ENCODE measurements at regions not wholly inside any gene's neighbourhood (a gene's known extent, or its start where the extent isn't known, plus 50 kb on each side); places are given as distances from the start of the nearest gene placed in this dataset.

DNA sequence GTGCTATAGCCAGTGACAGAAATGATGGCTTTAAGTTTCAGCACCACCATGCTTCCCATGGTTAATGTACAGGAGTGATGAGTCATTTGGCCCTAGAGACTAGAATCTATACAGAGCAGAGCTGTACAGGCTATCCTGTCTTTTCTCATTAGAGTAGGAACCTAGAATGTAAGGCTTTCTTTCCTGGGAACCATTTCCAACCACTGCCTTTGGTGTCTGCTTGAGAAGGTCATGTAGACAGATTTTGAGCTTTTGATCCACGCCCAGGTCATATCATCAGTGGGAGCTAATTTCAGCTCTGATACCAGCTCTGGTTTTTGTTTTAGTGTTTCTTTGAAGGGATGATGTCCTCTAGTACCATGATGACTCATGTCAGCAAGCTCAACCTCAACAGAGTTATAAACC, 543.1 kb downstream of the NTRK3 start (continued):
- TF ChIP-seq, protein P1, sequence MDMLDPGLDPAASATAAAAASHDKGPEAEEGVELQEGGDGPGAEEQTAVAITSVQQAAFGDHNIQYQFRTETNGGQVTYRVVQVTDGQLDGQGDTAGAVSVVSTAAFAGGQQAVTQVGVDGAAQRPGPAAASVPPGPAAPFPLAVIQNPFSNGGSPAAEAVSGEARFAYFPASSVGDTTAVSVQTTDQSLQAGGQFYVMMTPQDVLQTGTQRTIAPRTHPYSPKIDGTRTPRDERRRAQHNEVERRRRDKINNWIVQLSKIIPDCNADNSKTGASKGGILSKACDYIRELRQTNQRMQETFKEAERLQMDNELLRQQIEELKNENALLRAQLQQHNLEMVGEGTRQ (IDR thresholded peaks at IDR 0.05; ENCODE audit: low read length): no peak
- TF ChIP-seq SIN3A (conservative IDR thresholded peaks at IDR 0.05 in 1 of 2, IDR thresholded peaks at IDR 0.05 in 1 of 2; ENCODE audit: low read depth in 1 of 2, low read length in 2 of 2) (no peak), JUN (IDR thresholded peaks at IDR 0.05; ENCODE audit: low read depth, low read length) (no peak), TAF7 (optimal IDR thresholded peaks at IDR 0.05; ENCODE audit: borderline replicate concordance, low read depth, low read length) (no peak), KDM1A (IDR thresholded peaks at IDR 0.05; ENCODE audit: borderline replicate concordance, low read length) (no peak)
